ENCODE measurements at regions not wholly inside any gene's neighbourhood (a gene's known extent, or its start where the extent isn't known, plus 50 kb on each side); places are given as distances from the start of the nearest gene placed in this dataset.

DNA sequence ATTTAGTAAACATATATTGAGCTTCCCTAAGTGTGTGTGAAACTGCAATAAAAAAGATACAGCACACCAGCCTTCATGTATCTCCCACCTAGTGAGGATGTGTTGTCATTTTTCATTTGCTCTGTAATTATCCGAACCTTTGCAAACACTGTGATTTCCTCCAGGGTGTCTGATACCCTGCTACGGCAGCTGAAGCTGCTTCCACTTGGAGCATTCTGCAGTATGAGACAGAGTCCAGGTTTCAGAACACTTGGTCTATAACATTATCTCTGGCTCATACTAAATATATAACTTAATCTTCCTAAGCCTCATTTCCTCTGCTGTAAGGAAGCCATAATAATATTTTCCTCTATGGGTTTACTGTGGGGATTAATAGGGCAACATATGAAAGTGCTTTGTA is 1338.1 kb upstream of the SLC10A2 start:
- H3K36me3 ChIP-seq (ENCODE audit: control insufficient read depth in 5 of 5, insufficient read depth in 5 of 5, low read length in 5 of 5): no peaks in the 10 kb centered on the region
- no peak overlapping the region for H3K27ac ChIP-seq (ENCODE audit: low read depth, low read length)
- no peaks in the 10 kb centered on the region for H3K27me3 ChIP-seq (ENCODE audit: control insufficient read depth in 5 of 5, insufficient read depth in 4 of 5, low read length in 5 of 5)

DNA sequence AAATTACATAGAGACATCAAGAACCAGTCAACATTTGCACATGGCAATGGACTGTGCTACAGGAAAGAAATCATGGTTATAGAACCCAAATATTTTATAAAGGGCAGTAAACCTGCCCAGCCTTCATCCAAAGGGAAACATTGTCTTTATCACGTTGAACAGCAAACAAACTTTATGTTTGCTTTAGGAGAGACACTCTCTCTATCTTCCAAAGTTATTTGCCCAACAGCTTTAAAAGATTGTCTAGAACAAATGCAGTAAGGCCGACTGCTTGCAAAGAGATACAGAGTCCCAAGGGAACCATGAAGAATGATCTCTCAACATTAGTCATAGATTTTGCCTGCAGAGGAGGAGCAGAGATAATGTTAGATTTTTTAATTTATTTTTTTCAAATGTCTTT is 1323.5 kb upstream of the SLC10A2 start:
- no peak overlapping the region for H3K4me3 ChIP-seq (ENCODE audit: low read depth in 1 of 5, low read length in 5 of 5)
- no peak overlapping the region for H3K27ac ChIP-seq (ENCODE audit: low read depth, low read length)
- no peaks in the 10 kb centered on the region for H3K36me3 ChIP-seq (ENCODE audit: control insufficient read depth in 5 of 5, insufficient read depth in 5 of 5, low read length in 5 of 5)
- H3K9me3 ChIP-seq (ENCODE audit: control insufficient read depth in 5 of 5, low read length in 5 of 5): peaks cover 0 to 6% (median 0%) of the 10 kb centered on the region in 5 donors
- no peaks in the 10 kb centered on the region for H3K4me1 ChIP-seq (ENCODE audit: control insufficient read depth in 5 of 5, insufficient read depth in 5 of 5, low read length in 5 of 5)
- H3K9ac ChIP-seq (ENCODE audit: low read length in 5 of 5): no peak overlapping the region
- no peaks in the 10 kb centered on the region for H3K27me3 ChIP-seq (ENCODE audit: control insufficient read depth in 5 of 5, insufficient read depth in 4 of 5, low read length in 5 of 5)

More for the DNA sequence above, 1338.1 kb upstream of the SLC10A2 start:
- Histone ChIP-seq H3K4me3 (ENCODE audit: low read depth in 1 of 5, low read length in 5 of 5) (no peak overlapping the region), H3K9ac (ENCODE audit: low read length in 5 of 5) (no peak overlapping the region), H3K4me1 (ENCODE audit: control insufficient read depth in 5 of 5, insufficient read depth in 5 of 5, low read length in 5 of 5) (no peaks in the 10 kb centered on the region), H3K9me3 (ENCODE audit: control insufficient read depth in 5 of 5, low read length in 5 of 5) (no peaks in the 10 kb centered on the region)

DNA sequence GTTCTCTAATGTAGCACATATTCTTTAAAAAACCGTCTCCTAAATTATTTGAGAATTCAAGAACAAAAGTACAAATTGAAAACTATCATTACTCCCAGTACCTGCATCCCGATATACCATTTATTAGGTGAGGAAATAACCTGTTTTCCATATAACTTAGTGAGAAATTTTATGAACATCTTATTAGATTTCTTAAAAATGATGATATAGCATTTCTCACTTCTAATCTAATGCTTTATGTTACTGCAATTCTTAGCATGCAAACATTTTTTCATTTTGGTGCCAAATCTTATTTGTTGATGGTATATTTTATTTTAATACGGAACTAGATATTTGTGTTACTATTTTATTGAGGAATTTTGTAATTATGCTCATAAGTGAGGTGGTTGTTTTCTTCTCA is 1321.3 kb upstream of the SLC10A2 start:
- Histone ChIP-seq H3K4me3 (ENCODE audit: low read depth in 1 of 5, low read length in 5 of 5) (no peak overlapping the region), H3K9ac (ENCODE audit: low read length in 5 of 5) (no peak overlapping the region), H3K27me3 (ENCODE audit: control insufficient read depth in 5 of 5, insufficient read depth in 4 of 5, low read length in 5 of 5) (no peaks in the 10 kb centered on the region), H3K4me1 (ENCODE audit: control insufficient read depth in 5 of 5, insufficient read depth in 5 of 5, low read length in 5 of 5) (no peaks in the 10 kb centered on the region), H3K27ac (ENCODE audit: low read depth, low read length) (no peak overlapping the region), H3K36me3 (ENCODE audit: control insufficient read depth in 5 of 5, insufficient read depth in 5 of 5, low read length in 5 of 5) (no peaks in the 10 kb centered on the region), H3K9me3 (ENCODE audit: control insufficient read depth in 5 of 5, low read length in 5 of 5) (peaks cover 0 to 6% (median 0%) of the 10 kb centered on the region in 5 donors)

DNA sequence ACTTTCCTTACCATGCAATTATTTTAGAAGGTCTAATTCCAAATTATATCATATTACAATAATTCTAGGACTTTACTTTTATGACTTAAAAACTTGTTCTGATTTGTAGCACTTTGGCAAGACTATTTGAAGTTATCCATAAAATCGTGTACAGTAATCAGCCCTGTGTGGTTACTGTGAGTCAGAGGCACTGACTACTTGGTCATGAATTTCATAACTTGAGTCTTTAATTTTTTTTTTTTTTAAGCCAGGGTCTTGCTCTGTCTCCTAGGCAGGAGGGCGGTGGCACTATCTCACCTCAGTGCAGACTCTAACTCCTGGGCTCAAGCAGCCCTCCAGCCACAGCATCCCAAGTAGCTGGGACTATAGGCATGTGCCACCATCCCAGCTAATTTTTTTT is 1319.2 kb upstream of the SLC10A2 start:
- Histone ChIP-seq H3K9me3 (ENCODE audit: control insufficient read depth in 5 of 5, low read length in 5 of 5) (peaks cover 0 to 6% (median 0%) of the 10 kb centered on the region in 5 donors), H3K27me3 (ENCODE audit: control insufficient read depth in 5 of 5, insufficient read depth in 4 of 5, low read length in 5 of 5) (no peaks in the 10 kb centered on the region), H3K9ac (ENCODE audit: low read length in 5 of 5) (no peak overlapping the region), H3K36me3 (ENCODE audit: control insufficient read depth in 5 of 5, insufficient read depth in 5 of 5, low read length in 5 of 5) (no peaks in the 10 kb centered on the region), H3K4me3 (ENCODE audit: low read depth in 1 of 5, low read length in 5 of 5) (no peak overlapping the region), H3K27ac (ENCODE audit: low read depth, low read length) (no peak overlapping the region), H3K4me1 (ENCODE audit: control insufficient read depth in 5 of 5, insufficient read depth in 5 of 5, low read length in 5 of 5) (no peaks in the 10 kb centered on the region)

DNA sequence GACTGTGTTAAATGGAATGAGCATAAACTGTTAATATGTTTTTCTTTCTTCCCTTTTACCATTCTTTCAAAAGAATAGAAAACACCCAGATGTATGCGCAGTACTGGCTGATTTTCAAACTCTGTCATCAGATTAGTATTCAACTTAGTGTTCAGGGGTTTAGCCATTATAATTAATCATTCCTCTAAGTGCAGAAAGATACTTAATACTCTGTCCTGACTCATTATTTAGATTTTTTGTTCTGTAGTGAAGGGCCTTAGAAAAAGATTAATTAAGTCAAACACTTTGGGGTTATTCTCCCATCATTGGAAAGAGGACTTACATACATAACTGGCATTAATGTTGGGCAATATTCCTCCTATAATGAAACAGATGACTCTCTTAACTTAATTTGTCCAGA is 1316.7 kb upstream of the SLC10A2 start:
- H3K4me1 ChIP-seq (ENCODE audit: control insufficient read depth in 5 of 5, insufficient read depth in 5 of 5, low read length in 5 of 5): no peaks in the 10 kb centered on the region
- H3K27me3 ChIP-seq (ENCODE audit: control insufficient read depth in 5 of 5, insufficient read depth in 4 of 5, low read length in 5 of 5): no peaks in the 10 kb centered on the region
- H3K9ac ChIP-seq (ENCODE audit: low read length in 5 of 5): no peak overlapping the region
- H3K36me3 ChIP-seq (ENCODE audit: control insufficient read depth in 5 of 5, insufficient read depth in 5 of 5, low read length in 5 of 5): no peaks in the 10 kb centered on the region
- no peak overlapping the region for H3K4me3 ChIP-seq (ENCODE audit: low read depth in 1 of 5, low read length in 5 of 5)
- peaks cover 0 to under 1% (median 0%) of the 10 kb centered on the region in 5 donors for H3K9me3 ChIP-seq (ENCODE audit: control insufficient read depth in 5 of 5, low read length in 5 of 5)
- no peak overlapping the region for H3K27ac ChIP-seq (ENCODE audit: low read depth, low read length)

DNA sequence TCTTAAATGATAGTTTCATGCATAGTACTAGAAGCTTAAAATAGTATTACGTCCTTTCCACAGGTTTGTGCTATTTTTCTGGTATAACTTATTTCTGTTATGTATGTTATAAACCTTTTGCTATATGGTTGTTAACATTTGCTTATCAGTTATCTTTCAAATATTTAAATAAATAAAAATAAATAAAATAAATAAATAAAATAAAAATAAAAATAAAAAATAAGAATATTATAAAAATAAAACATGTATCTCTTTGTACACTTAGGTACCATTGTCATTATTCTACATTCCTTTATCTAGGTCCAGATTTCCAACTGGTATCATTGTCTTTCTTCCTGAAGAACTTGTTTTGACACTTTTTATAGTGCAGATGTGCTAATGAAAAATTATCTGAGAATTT is 1310.4 kb upstream of the SLC10A2 start:
- no peak overlapping the region for H3K4me3 ChIP-seq (ENCODE audit: low read depth in 1 of 5, low read length in 5 of 5)
- no peaks in the 10 kb centered on the region for H3K4me1 ChIP-seq (ENCODE audit: control insufficient read depth in 5 of 5, insufficient read depth in 5 of 5, low read length in 5 of 5)
- no peak overlapping the region for H3K9ac ChIP-seq (ENCODE audit: low read length in 5 of 5)
- H3K9me3 ChIP-seq (ENCODE audit: control insufficient read depth in 5 of 5, low read length in 5 of 5): no peaks in the 10 kb centered on the region
- no peaks in the 10 kb centered on the region for H3K27me3 ChIP-seq (ENCODE audit: control insufficient read depth in 5 of 5, insufficient read depth in 4 of 5, low read length in 5 of 5)
- no peak overlapping the region for H3K27ac ChIP-seq (ENCODE audit: low read depth, low read length)
- H3K36me3 ChIP-seq (ENCODE audit: control insufficient read depth in 5 of 5, insufficient read depth in 5 of 5, low read length in 5 of 5): no peaks in the 10 kb centered on the region

DNA sequence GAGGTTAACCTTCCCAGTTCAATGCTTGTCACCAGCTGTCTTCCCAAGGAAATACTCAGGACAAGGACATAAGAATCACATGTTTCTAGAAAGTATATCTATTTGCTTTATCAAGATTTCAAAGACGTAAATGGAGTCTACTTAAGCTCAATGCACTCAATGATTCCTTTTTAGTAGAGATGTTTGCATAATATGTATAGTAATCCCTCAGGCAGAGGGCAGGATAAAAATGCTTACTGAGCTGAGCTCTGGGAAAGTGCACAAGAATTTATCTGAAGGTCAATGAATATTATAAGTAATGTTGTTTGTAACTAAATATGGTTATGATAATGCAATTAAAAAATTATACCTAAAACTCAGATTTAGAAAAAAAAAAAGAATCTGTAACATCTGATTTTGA is 1309.4 kb upstream of the SLC10A2 start:
- H3K27me3 ChIP-seq (ENCODE audit: control insufficient read depth in 5 of 5, insufficient read depth in 4 of 5, low read length in 5 of 5): no peaks in the 10 kb centered on the region
- H3K4me1 ChIP-seq (ENCODE audit: control insufficient read depth in 5 of 5, insufficient read depth in 5 of 5, low read length in 5 of 5): no peaks in the 10 kb centered on the region
- no peaks in the 10 kb centered on the region for H3K36me3 ChIP-seq (ENCODE audit: control insufficient read depth in 5 of 5, insufficient read depth in 5 of 5, low read length in 5 of 5)
- no peaks in the 10 kb centered on the region for H3K9me3 ChIP-seq (ENCODE audit: control insufficient read depth in 5 of 5, low read length in 5 of 5)
- H3K4me3 ChIP-seq (ENCODE audit: low read depth in 1 of 5, low read length in 5 of 5): no peak overlapping the region
- no peak overlapping the region for H3K27ac ChIP-seq (ENCODE audit: low read depth, low read length)
- H3K9ac ChIP-seq (ENCODE audit: low read length in 5 of 5): no peak overlapping the region

DNA sequence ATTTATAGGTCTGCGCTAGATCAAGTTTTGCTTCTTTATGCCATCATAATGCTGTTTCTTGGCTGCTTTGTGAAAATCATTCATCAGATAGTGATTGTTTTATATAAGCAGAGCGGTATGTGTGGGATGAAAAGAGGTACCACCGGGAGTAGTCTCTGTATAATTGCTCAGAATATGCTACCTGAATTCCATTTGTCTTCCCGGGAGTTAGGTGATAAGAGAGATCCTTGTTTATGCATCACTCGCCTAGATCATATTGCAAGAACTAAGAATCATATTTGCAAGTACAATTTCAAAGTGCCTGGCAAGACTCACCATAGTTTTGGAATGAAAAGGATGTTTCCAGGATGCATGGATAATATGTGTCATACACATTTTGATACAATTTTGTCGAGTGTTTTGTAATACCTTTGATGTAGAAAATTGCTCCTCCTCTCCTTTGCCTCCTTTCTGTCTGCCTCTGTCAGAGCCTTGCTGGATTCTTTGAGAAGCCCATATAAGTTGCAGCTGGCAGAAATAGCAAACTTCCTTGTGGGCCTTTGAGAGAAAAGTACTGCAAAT is 1306.0 kb upstream of the SLC10A2 start:
- H3K36me3 ChIP-seq (ENCODE audit: control insufficient read depth in 5 of 5, insufficient read depth in 5 of 5, low read length in 5 of 5): no peaks in the 10 kb centered on the region
- no peak overlapping the region for H3K9ac ChIP-seq (ENCODE audit: low read length in 5 of 5)
- no peak overlapping the region for H3K27ac ChIP-seq (ENCODE audit: low read depth, low read length)
- H3K4me3 ChIP-seq (ENCODE audit: low read depth in 1 of 5, low read length in 5 of 5): no peak overlapping the region
- no peaks in the 10 kb centered on the region for H3K4me1 ChIP-seq (ENCODE audit: control insufficient read depth in 5 of 5, insufficient read depth in 5 of 5, low read length in 5 of 5)
- no peaks in the 10 kb centered on the region for H3K27me3 ChIP-seq (ENCODE audit: control insufficient read depth in 5 of 5, insufficient read depth in 4 of 5, low read length in 5 of 5)
- H3K9me3 ChIP-seq (ENCODE audit: control insufficient read depth in 5 of 5, low read length in 5 of 5): no peaks in the 10 kb centered on the region

DNA sequence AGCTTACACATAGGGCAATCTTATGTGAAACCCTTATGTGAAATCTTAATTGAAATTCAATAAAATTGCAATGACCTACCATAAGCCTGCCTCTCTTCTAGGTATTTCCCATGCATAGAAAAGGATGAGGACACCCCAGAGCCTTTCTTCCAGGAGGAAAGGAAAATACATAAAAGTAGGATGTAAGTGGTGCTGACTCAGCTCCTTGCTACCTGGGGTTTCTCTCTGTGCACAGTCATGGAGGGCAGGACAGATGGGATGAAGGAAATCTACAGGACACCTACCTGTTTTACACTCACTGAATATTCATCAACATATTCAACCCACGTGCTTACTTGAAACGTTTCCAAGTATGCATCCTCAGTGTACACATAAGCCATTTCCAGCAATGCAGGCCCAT is 1299.2 kb upstream of the SLC10A2 start:
- peaks cover 0 to 4% (median 0%) of the 10 kb centered on the region in 5 donors for H3K9me3 ChIP-seq (ENCODE audit: control insufficient read depth in 5 of 5, low read length in 5 of 5)
- H3K4me1 ChIP-seq (ENCODE audit: control insufficient read depth in 5 of 5, insufficient read depth in 5 of 5, low read length in 5 of 5): no peaks in the 10 kb centered on the region
- no peak overlapping the region for H3K9ac ChIP-seq (ENCODE audit: low read length in 5 of 5)

DNA sequence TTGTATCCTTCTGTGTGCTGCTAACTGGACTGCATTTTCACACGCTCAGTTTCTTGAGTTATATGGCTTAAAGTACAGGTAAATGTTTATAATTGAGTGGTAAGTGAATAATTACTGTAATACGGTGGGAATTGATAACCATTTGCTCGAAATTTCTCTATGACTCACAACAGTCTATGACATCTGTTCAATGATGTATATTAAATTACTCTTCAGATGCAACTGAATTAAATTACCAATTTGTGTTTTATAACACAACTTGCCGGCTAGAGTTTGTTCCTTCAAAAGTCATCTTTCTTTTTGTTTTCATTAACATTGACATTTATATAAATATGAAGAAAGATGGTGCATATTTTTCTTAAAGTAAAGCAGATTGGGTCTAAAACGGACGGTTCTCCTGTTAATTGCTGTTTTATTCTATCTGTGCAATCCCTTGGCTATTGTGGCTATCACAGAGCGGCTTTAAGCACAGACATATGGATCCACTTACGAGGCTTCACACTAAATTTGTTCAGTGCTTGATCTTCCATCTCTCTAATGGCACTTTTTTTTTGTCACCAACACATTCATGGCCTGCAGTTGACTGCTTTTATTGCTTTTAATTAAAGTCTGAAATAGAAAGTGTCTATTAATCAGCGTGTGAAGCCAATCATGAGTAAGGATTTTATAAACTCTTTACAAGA is 1291.6 kb upstream of the SLC10A2 start:
- H3K9ac ChIP-seq (ENCODE audit: low read length in 5 of 5): no peak overlapping the region
- H3K27ac ChIP-seq (ENCODE audit: low read depth, low read length): no peak overlapping the region
- H3K36me3 ChIP-seq (ENCODE audit: control insufficient read depth in 5 of 5, insufficient read depth in 5 of 5, low read length in 5 of 5): no peaks in the 10 kb centered on the region
- H3K9me3 ChIP-seq (ENCODE audit: control insufficient read depth in 5 of 5, low read length in 5 of 5): peaks cover 0 to 2% (median 0%) of the 10 kb centered on the region in 5 donors
- H3K4me1 ChIP-seq (ENCODE audit: control insufficient read depth in 5 of 5, insufficient read depth in 5 of 5, low read length in 5 of 5): no peaks in the 10 kb centered on the region
- no peaks in the 10 kb centered on the region for H3K27me3 ChIP-seq (ENCODE audit: control insufficient read depth in 5 of 5, insufficient read depth in 4 of 5, low read length in 5 of 5)
- H3K4me3 ChIP-seq (ENCODE audit: low read depth in 1 of 5, low read length in 5 of 5): no peak overlapping the region

More for the DNA sequence above, 1299.2 kb upstream of the SLC10A2 start:
- no peak overlapping the region for H3K4me3 ChIP-seq (ENCODE audit: low read depth in 1 of 5, low read length in 5 of 5)
- H3K27me3 ChIP-seq (ENCODE audit: control insufficient read depth in 5 of 5, insufficient read depth in 4 of 5, low read length in 5 of 5): no peaks in the 10 kb centered on the region
- no peaks in the 10 kb centered on the region for H3K36me3 ChIP-seq (ENCODE audit: control insufficient read depth in 5 of 5, insufficient read depth in 5 of 5, low read length in 5 of 5)
- H3K27ac ChIP-seq (ENCODE audit: low read depth, low read length): no peak overlapping the region

Data from subcutaneous abdominal adipose tissue (tissue), 5 donors.